Astrocyte of the spinal cord (primary cell): ENCODE measurements at regions not wholly inside any gene's neighbourhood (a gene's known extent, or its start where the extent isn't known, plus 50 kb on each side); places are given as distances from the start of the nearest gene placed in this dataset.
"Not testable (repeated sequence)": the region's sequence is repeated elsewhere in the genome, so short reads cannot be mapped to it uniquely, and the experiment has no call there.

ENCODE experiments used
- DNase-seq: peaks from one replicate; pipeline ENCODE4 v3.0.0; 2011; ENCODE audit warnings: low read depth, low spot score
- H3K4me3 ChIP-seq: 2 replicates; pipeline ENCODE4 v1.5.1; 2011; ENCODE audit warnings: low read depth, mild to moderate bottlenecking, low read length, moderate library complexity
- in situ Hi-C: cut with HindIII; loops from 2 replicates; pipeline ENCODE4 v1.10.0; 2017; ENCODE audit warnings: low sequenced_read_pairs
- TF ChIP-seq, protein P1 (sequence below): IDR thresholded peaks from 2 replicates; pipeline ENCODE4 v1.5.1; 2012; ENCODE audit warnings: low read depth, mild to moderate bottlenecking, low read length, inconsistent platforms

DNA sequence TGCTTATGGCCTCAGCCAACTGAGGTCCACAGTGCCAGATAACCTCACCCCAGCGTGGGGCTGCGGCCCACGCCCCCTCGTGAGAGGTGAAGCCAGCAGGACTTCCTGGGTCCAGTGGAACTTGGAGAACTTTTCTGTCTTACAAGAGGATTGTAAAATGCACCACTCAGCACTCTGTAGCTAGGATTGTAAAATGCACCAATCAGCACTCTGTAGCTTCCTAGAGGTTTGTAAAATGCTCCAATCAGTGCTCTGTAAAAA lies 109.1 kb downstream of the AKAP11 start:
- no peak for DNase-seq
- in situ Hi-C loops = no loop called here
- TF ChIP-seq, protein P1, sequence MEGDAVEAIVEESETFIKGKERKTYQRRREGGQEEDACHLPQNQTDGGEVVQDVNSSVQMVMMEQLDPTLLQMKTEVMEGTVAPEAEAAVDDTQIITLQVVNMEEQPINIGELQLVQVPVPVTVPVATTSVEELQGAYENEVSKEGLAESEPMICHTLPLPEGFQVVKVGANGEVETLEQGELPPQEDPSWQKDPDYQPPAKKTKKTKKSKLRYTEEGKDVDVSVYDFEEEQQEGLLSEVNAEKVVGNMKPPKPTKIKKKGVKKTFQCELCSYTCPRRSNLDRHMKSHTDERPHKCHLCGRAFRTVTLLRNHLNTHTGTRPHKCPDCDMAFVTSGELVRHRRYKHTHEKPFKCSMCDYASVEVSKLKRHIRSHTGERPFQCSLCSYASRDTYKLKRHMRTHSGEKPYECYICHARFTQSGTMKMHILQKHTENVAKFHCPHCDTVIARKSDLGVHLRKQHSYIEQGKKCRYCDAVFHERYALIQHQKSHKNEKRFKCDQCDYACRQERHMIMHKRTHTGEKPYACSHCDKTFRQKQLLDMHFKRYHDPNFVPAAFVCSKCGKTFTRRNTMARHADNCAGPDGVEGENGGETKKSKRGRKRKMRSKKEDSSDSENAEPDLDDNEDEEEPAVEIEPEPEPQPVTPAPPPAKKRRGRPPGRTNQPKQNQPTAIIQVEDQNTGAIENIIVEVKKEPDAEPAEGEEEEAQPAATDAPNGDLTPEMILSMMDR = no peak
- no peak overlapping the region for H3K4me3 ChIP-seq

DNA sequence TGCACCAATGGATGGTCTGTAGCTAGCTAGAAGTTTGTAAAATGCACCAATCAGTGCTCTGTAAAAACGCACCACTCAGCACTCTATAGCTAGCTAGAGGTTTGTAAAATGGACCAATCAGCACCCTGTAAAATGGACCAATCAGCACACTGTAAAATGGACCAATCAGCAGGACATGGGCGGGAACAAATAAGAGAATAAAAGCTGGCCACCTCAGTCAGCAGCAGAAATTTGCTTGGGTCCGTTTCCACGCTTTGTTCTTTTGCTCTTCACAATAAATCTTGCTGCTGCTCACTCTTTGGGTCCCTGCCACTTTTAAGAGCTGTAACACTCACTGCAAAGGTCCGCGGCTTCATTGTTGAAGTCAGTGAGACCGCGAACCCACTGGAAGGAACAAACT lies 109.5 kb downstream of the AKAP11 start:
- H3K4me3 ChIP-seq, DNase-seq, in situ Hi-C loops: not testable (repeated sequence)

- TF ChIP-seq, protein P1 = no peak
- DNase-seq = no peak
- no peak overlapping the region for H3K4me3 ChIP-seq
- in situ Hi-C loops = no loop called here
These were observed 111.1 kb downstream of the AKAP11 start for GRCh38 chr13:42383025-42383424.

GRCh38 chr13:42384265-42384664 lies 112.3 kb downstream of the AKAP11 start:
- in situ Hi-C loops = no loop called here
- peak; percentile 26 for DNase-seq
- no peak overlapping the region for H3K4me3 ChIP-seq

GRCh38 chr13:42388326-42388725 lies 116.4 kb downstream of the AKAP11 start:
- in situ Hi-C loops = no loop called here
- TF ChIP-seq, protein P1 = no peak
- no peak for DNase-seq
- no peak overlapping the region for H3K4me3 ChIP-seq

More at GRCh38 chr13:42384265-42384664, 112.3 kb downstream of the AKAP11 start:
- TF ChIP-seq, protein P1 = no peak

DNA sequence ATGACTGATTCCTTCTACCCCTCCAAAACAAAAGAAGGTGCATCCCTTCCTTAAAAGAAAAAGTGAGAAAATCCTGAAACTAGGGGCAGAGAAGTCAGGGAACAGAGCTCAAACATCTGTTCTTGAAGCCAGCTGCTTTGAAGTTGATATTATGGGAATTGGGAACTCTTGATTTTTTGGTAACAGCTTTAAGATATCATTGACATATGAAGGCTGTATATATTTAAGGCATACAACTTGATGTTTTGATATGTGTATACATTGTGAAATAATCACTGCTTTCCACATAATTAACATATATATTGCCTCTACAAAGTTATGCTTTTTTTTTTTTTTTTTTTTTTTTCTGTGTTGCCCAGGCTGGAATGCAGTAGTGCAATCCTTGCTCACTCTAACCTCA lies 117.1 kb downstream of the AKAP11 start:
- in situ Hi-C loops = no loop called here
- H3K4me3 ChIP-seq = no peak overlapping the region
- TF ChIP-seq, protein P1 = no peak
- DNase-seq = no peak

DNA sequence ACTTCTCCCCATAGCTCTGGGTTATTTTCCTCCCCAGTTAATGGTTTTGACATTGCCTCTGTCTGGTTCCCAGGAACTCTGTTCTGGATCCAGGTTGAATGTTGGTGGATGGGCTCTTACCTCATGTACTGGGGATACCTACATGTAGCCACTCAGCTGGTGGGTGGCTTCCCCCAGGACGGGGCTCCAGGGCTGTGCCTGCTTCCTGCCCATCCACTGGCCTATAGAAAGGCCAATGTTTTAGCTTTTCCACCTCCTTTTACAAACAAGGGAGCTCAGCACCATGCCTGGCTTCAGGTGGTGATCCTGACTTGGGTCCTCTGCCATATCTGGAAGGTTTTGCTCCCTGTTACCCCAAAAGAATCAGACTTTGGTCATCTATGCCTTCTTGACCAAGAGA lies 120.2 kb downstream of the AKAP11 start:
- in situ Hi-C loops = no loop called here
- DNase-seq = no peak
- H3K4me3 ChIP-seq = no peak overlapping the region
- TF ChIP-seq, protein P1 = no peak
